ENCODE measurements at regions not wholly inside any gene's neighbourhood (a gene's known extent, or its start where the extent isn't known, plus 50 kb on each side); places are given as distances from the start of the nearest gene placed in this dataset.

- Histone ChIP-seq H3K27ac (ENCODE audit: low read depth in 1 of 2, low read length in 2 of 2) (no peak overlapping the region), H3K9me3 (ENCODE audit: control insufficient read depth, low read length) (no peaks in the 10 kb centered on the region), H3K4me1 (ENCODE audit: control insufficient read depth in 1 of 2, insufficient read depth in 2 of 2, low read length in 2 of 2) (no peaks in the 10 kb centered on the region), H3K36me3 (ENCODE audit: control insufficient read depth in 1 of 2, insufficient read depth in 2 of 2, low read length in 1 of 2) (no peaks in the 10 kb centered on the region), H3K27me3 (ENCODE audit: control insufficient read depth in 1 of 2, insufficient read depth in 2 of 2, low read length in 1 of 2) (peaks cover 0 to 2% of the 10 kb centered on the region in 2 donors), H3K4me3 (ENCODE audit: low read length in 2 of 2) (no peak overlapping the region)
- DNase-seq (no peak), ATAC-seq (ENCODE audit: low FRiP score) (no peak)
- intact Hi-C loops (cut with DNase I) = no loop called here
- WGBS, 2 donors = 66 to 71% methylated on average over 3 of the region's 3 CpGs
These were observed 51.5 kb downstream of the SST start for GRCh38 chr3:187618722-187619121.

- intact Hi-C loops (cut with DNase I) = no loop called here
- no peaks in the 10 kb centered on the region for H3K4me1 ChIP-seq (ENCODE audit: control insufficient read depth in 1 of 2, insufficient read depth in 2 of 2, low read length in 2 of 2)
- 91 to 92% methylated on average over 8 of the region's 8 CpGs for WGBS, 2 donors
- no peaks in the 10 kb centered on the region for H3K36me3 ChIP-seq (ENCODE audit: control insufficient read depth in 1 of 2, insufficient read depth in 2 of 2, low read length in 1 of 2)
- ATAC-seq (ENCODE audit: low FRiP score) = no peak
- peaks cover 0 to 2% of the 10 kb centered on the region in 2 donors for H3K27me3 ChIP-seq (ENCODE audit: control insufficient read depth in 1 of 2, insufficient read depth in 2 of 2, low read length in 1 of 2)
- H3K27ac ChIP-seq (ENCODE audit: low read depth in 1 of 2, low read length in 2 of 2) = no peak overlapping the region
- DNase-seq = no peak
- no peaks in the 10 kb centered on the region for H3K9me3 ChIP-seq (ENCODE audit: control insufficient read depth, low read length)
- H3K4me3 ChIP-seq (ENCODE audit: low read length in 2 of 2) = no peak overlapping the region
These were observed 53.0 kb downstream of the SST start for GRCh38 chr3:187617213-187617612.

GRCh38 chr3:187616307-187616972 lies 53.8 kb downstream of the SST start:
- Histone ChIP-seq H3K9me3 (ENCODE audit: control insufficient read depth, low read length) (no peaks in the 10 kb centered on the region), H3K4me3 (ENCODE audit: low read length in 2 of 2) (no peak overlapping the region), H3K36me3 (ENCODE audit: control insufficient read depth in 1 of 2, insufficient read depth in 2 of 2, low read length in 1 of 2) (no peaks in the 10 kb centered on the region), H3K27me3 (ENCODE audit: control insufficient read depth in 1 of 2, insufficient read depth in 2 of 2, low read length in 1 of 2) (peaks cover 0 to 2% of the 10 kb centered on the region in 2 donors), H3K4me1 (ENCODE audit: control insufficient read depth in 1 of 2, insufficient read depth in 2 of 2, low read length in 2 of 2) (no peaks in the 10 kb centered on the region), H3K27ac (ENCODE audit: low read depth in 1 of 2, low read length in 2 of 2) (no peak overlapping the region)
- 73 to 75% methylated on average over 4 of the region's 4 CpGs for WGBS, 2 donors
- no peak for ATAC-seq (ENCODE audit: low FRiP score)
- intact Hi-C loops (cut with DNase I) = no loop called here
- DNase-seq = peak in 1 of 2 donors; percentile 56

- ATAC-seq (ENCODE audit: low FRiP score) (no peak), DNase-seq (no peak)
- no peaks in the 10 kb centered on the region for H3K36me3 ChIP-seq (ENCODE audit: control insufficient read depth in 1 of 2, insufficient read depth in 2 of 2, low read length in 1 of 2)
- peaks cover 0 to 2% of the 10 kb centered on the region in 2 donors for H3K27me3 ChIP-seq (ENCODE audit: control insufficient read depth in 1 of 2, insufficient read depth in 2 of 2, low read length in 1 of 2)
- no peak overlapping the region for H3K27ac ChIP-seq (ENCODE audit: low read depth in 1 of 2, low read length in 2 of 2)
- intact Hi-C loops (cut with DNase I) = no loop called here
- WGBS, 2 donors = 90 to 92% methylated on average over 3 of the region's 3 CpGs
- no peaks in the 10 kb centered on the region for H3K9me3 ChIP-seq (ENCODE audit: control insufficient read depth, low read length)
- no peak overlapping the region for H3K4me3 ChIP-seq (ENCODE audit: low read length in 2 of 2)
- no peaks in the 10 kb centered on the region for H3K4me1 ChIP-seq (ENCODE audit: control insufficient read depth in 1 of 2, insufficient read depth in 2 of 2, low read length in 2 of 2)
These were observed 54.6 kb downstream of the SST start for GRCh38 chr3:187615630-187616029.

- DNase-seq (no peak), ATAC-seq (ENCODE audit: low FRiP score) (no peak)
- Histone ChIP-seq H3K27me3 (ENCODE audit: control insufficient read depth in 1 of 2, insufficient read depth in 2 of 2, low read length in 1 of 2) (no peaks in the 10 kb centered on the region), H3K4me1 (ENCODE audit: control insufficient read depth in 1 of 2, insufficient read depth in 2 of 2, low read length in 2 of 2) (no peaks in the 10 kb centered on the region), H3K27ac (ENCODE audit: low read depth in 1 of 2, low read length in 2 of 2) (no peak overlapping the region), H3K4me3 (ENCODE audit: low read length in 2 of 2) (no peak overlapping the region), H3K36me3 (ENCODE audit: control insufficient read depth in 1 of 2, insufficient read depth in 2 of 2, low read length in 1 of 2) (no peaks in the 10 kb centered on the region), H3K9me3 (ENCODE audit: control insufficient read depth, low read length) (no peaks in the 10 kb centered on the region)
- intact Hi-C loops (cut with DNase I) = no loop called here
- WGBS, 2 donors = 15 to 26% methylated on average over 1 of the region's 1 CpG
These were observed 57.5 kb downstream of the SST start for GRCh38 chr3:187612656-187613055.

- ATAC-seq (ENCODE audit: low FRiP score) (peak; percentile 33), DNase-seq (no peak)
- 3 to 6% methylated on average over 1 of the region's 1 CpG for WGBS, 2 donors
- no peaks in the 10 kb centered on the region for H3K9me3 ChIP-seq (ENCODE audit: control insufficient read depth, low read length)
- no peak overlapping the region for H3K4me3 ChIP-seq (ENCODE audit: low read length in 2 of 2)
- H3K27me3 ChIP-seq (ENCODE audit: control insufficient read depth in 1 of 2, insufficient read depth in 2 of 2, low read length in 1 of 2) = no peaks in the 10 kb centered on the region
- H3K27ac ChIP-seq (ENCODE audit: low read depth in 1 of 2, low read length in 2 of 2) = no peak overlapping the region
- no peaks in the 10 kb centered on the region for H3K4me1 ChIP-seq (ENCODE audit: control insufficient read depth in 1 of 2, insufficient read depth in 2 of 2, low read length in 2 of 2)
- intact Hi-C loops (cut with DNase I) = no loop called here
- no peaks in the 10 kb centered on the region for H3K36me3 ChIP-seq (ENCODE audit: control insufficient read depth in 1 of 2, insufficient read depth in 2 of 2, low read length in 1 of 2)
These were observed 59.1 kb downstream of the SST start for GRCh38 chr3:187610981-187611511.

- Histone ChIP-seq H3K4me1 (ENCODE audit: control insufficient read depth in 1 of 2, insufficient read depth in 2 of 2, low read length in 2 of 2) (peaks cover 4 to 10% of the 10 kb centered on the region in 2 donors), H3K27me3 (ENCODE audit: control insufficient read depth in 1 of 2, insufficient read depth in 2 of 2, low read length in 1 of 2) (no peaks in the 10 kb centered on the region), H3K4me3 (ENCODE audit: low read length in 2 of 2) (no peak overlapping the region), H3K36me3 (ENCODE audit: control insufficient read depth in 1 of 2, insufficient read depth in 2 of 2, low read length in 1 of 2) (no peaks in the 10 kb centered on the region), H3K9me3 (ENCODE audit: control insufficient read depth, low read length) (no peaks in the 10 kb centered on the region), H3K27ac (ENCODE audit: low read depth in 1 of 2, low read length in 2 of 2) (no peak overlapping the region)
- ATAC-seq (ENCODE audit: low FRiP score) = no peak
- intact Hi-C loops (cut with DNase I) = no loop called here
- 64 to 74% methylated on average over 2 of the region's 2 CpGs for WGBS, 2 donors
- no peak for DNase-seq
These were observed 75.9 kb downstream of the SST start for GRCh38 chr3:187594272-187594671.

- no peak for DNase-seq
- Histone ChIP-seq H3K27ac (ENCODE audit: low read depth in 1 of 2, low read length in 2 of 2) (no peak overlapping the region), H3K27me3 (ENCODE audit: control insufficient read depth in 1 of 2, insufficient read depth in 2 of 2, low read length in 1 of 2) (no peaks in the 10 kb centered on the region), H3K4me1 (ENCODE audit: control insufficient read depth in 1 of 2, insufficient read depth in 2 of 2, low read length in 2 of 2) (peaks cover 4 to 10% of the 10 kb centered on the region in 2 donors), H3K9me3 (ENCODE audit: control insufficient read depth, low read length) (no peaks in the 10 kb centered on the region), H3K4me3 (ENCODE audit: low read length in 2 of 2) (no peak overlapping the region), H3K36me3 (ENCODE audit: control insufficient read depth in 1 of 2, insufficient read depth in 2 of 2, low read length in 1 of 2) (no peaks in the 10 kb centered on the region)
- ATAC-seq (ENCODE audit: low FRiP score) = no peak
- 64 to 72% methylated on average over 5 of the region's 5 CpGs for WGBS, 2 donors
- intact Hi-C loops (cut with DNase I) = no loop called here
These were observed 76.7 kb downstream of the SST start for GRCh38 chr3:187593451-187593850.

- intact Hi-C loops (cut with DNase I) = no loop called here
- H3K9me3 ChIP-seq (ENCODE audit: control insufficient read depth, low read length) = no peaks in the 10 kb centered on the region
- peak overlapping the region in 1 of 2 donors; percentile 57 for H3K27ac ChIP-seq (ENCODE audit: low read depth in 1 of 2, low read length in 2 of 2)
- H3K4me1 ChIP-seq (ENCODE audit: control insufficient read depth in 1 of 2, insufficient read depth in 2 of 2, low read length in 2 of 2) = peaks cover 4 to 10% of the 10 kb centered on the region in 2 donors
- no peaks in the 10 kb centered on the region for H3K36me3 ChIP-seq (ENCODE audit: control insufficient read depth in 1 of 2, insufficient read depth in 2 of 2, low read length in 1 of 2)
- no peaks in the 10 kb centered on the region for H3K27me3 ChIP-seq (ENCODE audit: control insufficient read depth in 1 of 2, insufficient read depth in 2 of 2, low read length in 1 of 2)
- no peak overlapping the region for H3K4me3 ChIP-seq (ENCODE audit: low read length in 2 of 2)
- peak; percentile 15 for ATAC-seq (ENCODE audit: low FRiP score)
- 14 to 19% methylated on average over 10 of the region's 10 CpGs for WGBS, 2 donors
- DNase-seq = no peak
These were observed 79.2 kb downstream of the SST start for GRCh38 chr3:187590861-187591576.

Data from aorta (tissue), 5 donors.